ENCODE measurements at regions not wholly inside any gene's neighbourhood (a gene's known extent, or its start where the extent isn't known, plus 50 kb on each side); places are given as distances from the start of the nearest gene placed in this dataset.

GRCh38 chr6:19896693-19897010 is 59.5 kb downstream of the ID4 start:
- TF ChIP-seq REST (IDR thresholded peaks at IDR 0.05; ENCODE audit: insufficient read depth in 1 of 2, low read depth in 2 of 2, low read length in 2 of 2) (no peak), POLR2AphosphoS5 (IDR thresholded peaks at IDR 0.05; ENCODE audit: low read depth, low read length) (no peak)

All from PFSK-1 (cell line).